Activated naive CD4-positive, alpha-beta T cell treated with anti-CD3 and anti-CD28 coated beads, Interleukin-2, amount 50 U/mL, for 72 hours (primary cell): ENCODE measurements at regions not wholly inside any gene's neighbourhood (a gene's known extent, or its start where the extent isn't known, plus 50 kb on each side); places are given as distances from the start of the nearest gene placed in this dataset.

ENCODE experiments used
- ATAC-seq, 2 donors: fragments of 150-1000 bp; cut with Tn5 transposase; 2 replicates each; pipeline ENCODE4 v1.10.0; 2021; ENCODE audit warnings: mild to moderate bottlenecking in 2 of 2, moderate library complexity in 2 of 2
- DNase-seq, 2 donors: peaks; one replicate each; pipeline ENCODE4 v3.0.0; 2021 to 2022; ENCODE audit warnings: low spot score in 2 of 2
- H3K27ac Mint-ChIP-seq, 2 donors: one replicate each; pipeline ENCODE4 v1.8.0; 2022; ENCODE audit warnings: mild to moderate bottlenecking in 2 of 2, mixed read lengths in 2 of 2
- H3K36me3 Mint-ChIP-seq, 2 donors: one replicate each; pipeline ENCODE4 v1.8.0; 2022; ENCODE audit warnings: mixed read lengths in 2 of 2
- H3K9me3 Mint-ChIP-seq, 2 donors: one replicate each; pipeline ENCODE4 v1.8.0; 2022; ENCODE audit warnings: mixed read lengths in 2 of 2

DNA sequence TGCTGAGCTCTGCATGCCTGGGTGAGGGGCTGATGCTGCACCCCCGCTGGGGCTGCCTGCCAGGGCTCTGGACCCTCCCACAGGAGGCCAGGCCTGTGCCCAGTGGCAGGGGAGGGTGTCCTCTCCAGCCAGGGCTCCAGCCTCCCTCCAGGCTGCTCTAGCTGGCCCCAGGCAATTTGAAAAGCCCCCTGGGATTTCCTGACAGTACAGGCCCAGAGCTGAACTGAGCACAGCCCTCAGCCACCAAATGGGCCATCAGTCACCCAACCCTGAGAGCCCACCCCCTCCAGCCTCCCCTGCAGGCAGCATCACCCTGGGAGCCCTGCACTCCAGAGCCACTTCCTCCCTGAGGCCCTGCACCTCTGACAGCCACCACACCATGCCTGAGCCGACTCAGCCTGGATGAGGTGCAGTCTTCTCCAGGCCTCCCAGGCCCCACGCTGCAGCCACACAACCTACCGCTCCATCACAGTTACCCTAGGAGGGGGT lies 101.8 kb upstream of the RET start:
- ATAC-seq (no peak), DNase-seq (no peak)
- no peaks in the 10 kb centered on the region for H3K9me3 Mint-ChIP-seq
- H3K36me3 Mint-ChIP-seq = no peaks in the 10 kb centered on the region
- no peak overlapping the region for H3K27ac Mint-ChIP-seq

DNA sequence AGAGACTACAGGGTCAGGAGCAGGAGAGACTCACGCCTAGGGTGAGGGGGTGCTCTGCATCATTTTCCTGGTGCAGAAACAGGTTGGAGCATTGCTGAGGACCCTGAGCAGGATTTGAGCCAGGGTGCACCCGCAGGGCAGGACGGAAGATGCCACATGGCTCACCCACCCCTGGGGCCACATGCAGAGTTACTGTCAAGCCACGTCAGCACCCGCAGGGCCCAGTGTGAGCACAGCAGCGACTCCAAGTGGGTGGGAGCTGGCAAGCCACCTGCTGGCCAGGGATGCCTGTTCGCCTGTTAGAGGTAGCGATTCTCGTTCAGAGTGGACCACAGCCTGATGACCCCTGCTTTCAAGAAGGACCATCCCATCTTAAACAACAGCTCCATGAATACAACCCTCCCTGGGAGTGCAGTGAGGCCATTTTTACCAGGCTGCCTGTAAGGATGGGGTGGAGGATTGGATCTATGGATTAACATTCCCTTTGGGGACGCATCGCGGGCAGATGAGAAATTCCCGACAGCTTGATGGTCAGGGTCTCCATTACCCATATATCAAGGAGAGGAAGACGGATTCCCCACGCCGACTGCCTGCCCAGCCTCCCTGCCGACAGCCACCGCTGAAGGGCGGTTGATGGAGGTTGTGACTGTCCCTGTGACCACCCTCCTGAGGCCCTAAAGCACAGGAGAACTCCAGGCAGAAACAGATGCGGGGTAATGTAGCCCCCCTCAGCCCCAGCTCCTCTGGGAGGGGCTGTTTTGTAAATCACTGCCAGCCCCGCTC lies 101.1 kb upstream of the RET start:
- ATAC-seq (no peak), DNase-seq (no peak)
- no peaks in the 10 kb centered on the region for H3K36me3 Mint-ChIP-seq
- H3K9me3 Mint-ChIP-seq = no peaks in the 10 kb centered on the region
- H3K27ac Mint-ChIP-seq = no peak overlapping the region

DNA sequence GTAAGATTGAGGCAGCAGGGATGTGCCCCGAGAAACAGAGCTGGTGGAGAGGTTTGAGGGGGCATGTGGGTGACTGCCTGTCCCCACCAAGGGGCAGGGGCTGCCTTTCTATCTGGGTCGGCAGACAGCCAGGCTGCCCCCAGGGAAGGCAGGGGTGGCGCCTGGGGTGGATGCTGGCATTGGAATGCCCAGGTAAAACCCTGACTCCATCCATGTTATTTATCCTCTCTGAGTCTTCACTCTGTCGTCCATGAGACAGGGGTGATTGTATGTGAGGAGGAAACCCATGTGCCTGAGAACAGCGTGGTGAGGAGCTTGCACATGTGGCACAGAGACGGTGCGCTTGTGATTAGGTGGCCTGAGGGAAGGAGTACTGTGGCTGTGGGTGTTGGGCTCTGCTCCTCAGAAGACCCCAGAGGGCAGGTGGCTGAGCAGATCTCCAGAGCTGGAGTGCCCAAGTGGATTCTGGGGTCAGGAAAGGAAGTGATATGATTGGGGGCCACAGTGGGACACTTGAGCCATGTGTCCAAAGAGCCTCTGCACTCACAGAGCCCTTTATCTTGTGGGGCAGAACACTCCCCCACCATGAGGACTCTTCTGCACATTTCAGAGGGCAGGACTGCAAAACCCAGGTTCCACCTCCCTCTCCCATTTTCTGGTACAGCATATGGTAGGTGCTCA lies 100.4 kb upstream of the RET start:
- no peaks in the 10 kb centered on the region for H3K9me3 Mint-ChIP-seq
- no peak for DNase-seq
- no peak for ATAC-seq
- no peak overlapping the region for H3K27ac Mint-ChIP-seq
- H3K36me3 Mint-ChIP-seq = no peaks in the 10 kb centered on the region

DNA sequence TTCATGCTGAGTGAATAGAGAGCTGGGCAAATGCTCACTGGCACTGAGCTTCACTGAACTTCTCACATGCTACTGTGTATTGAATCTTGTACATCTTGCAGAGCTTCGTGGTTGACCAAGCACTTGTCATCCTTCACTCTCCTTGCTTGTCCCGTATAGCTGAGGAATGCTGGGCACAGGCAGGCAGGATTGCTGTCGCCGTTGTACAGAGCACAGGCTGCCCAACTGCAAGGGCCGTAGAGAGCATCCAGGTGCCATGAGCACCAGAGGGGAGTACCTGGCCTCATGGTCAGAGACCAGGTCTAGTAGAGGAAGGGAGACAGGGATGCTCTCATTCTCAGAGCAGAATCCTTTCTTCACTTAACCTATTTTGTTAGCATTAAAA lies 99.8 kb upstream of the RET start:
- no peak for ATAC-seq
- no peak for DNase-seq
- no peak overlapping the region for H3K27ac Mint-ChIP-seq
- H3K9me3 Mint-ChIP-seq = no peaks in the 10 kb centered on the region
- H3K36me3 Mint-ChIP-seq = no peaks in the 10 kb centered on the region

DNA sequence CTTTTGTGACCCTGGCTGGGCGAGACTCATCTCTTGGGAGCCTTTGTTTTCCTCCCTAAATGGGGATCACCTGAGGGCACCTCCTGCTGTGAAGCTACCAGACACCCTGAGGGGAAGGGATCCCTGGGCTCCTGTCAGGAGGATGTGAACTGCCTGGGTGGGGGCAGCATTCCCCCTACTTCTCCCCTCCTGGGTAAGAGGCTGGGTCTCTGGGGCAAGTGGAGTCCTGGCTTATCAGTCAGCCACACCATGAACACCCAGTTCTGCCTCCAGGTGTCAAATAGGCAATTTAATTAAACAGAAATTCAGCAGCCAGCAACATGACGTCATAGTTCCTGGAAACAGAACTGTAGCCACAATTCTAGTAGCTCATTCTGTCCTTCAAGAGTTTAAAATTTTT lies 97.7 kb upstream of the RET start:
- Mint-ChIP-seq H3K36me3 (no peaks in the 10 kb centered on the region), H3K9me3 (no peaks in the 10 kb centered on the region), H3K27ac (no peak overlapping the region)
- ATAC-seq = no peak
- DNase-seq = no peak

DNA sequence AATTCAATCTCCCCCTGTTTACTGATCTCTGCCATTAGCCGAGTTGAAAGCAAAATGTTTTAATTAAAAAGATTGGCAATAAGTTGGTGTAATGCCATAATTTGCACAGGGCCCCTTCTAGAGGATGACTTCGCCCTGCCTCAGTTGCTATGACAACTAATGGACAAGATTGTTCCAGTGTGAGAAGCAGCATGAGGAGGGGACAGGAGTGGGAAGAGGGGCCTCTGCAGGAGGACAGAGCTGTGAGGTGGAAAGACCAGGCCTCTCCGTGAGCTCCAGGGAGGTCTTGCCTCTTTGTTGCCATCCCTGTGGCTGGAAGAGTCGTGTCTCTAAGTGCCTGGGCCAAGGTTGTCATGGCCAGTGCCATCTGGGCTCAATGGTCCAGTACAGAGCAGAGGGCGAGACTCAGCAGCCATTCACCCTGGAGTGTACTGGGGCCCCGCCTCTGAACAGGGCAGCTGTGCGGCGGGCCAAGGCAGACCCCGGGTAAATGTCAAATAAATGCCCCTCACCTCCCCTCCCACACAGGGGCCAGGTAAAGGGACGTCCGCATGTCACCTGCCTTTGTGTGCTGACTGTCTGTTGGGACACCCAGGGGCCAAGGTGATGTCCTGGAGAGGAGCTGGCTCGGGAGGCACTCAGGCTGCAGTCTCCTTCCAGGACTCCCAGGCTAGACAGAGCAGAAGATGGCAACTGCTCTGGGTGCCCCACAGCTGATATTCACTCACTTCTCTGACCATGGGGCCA lies 97.0 kb upstream of the RET start:
- H3K9me3 Mint-ChIP-seq = no peaks in the 10 kb centered on the region
- peak overlapping the region in 1 of 2 donors; percentile 12 for H3K27ac Mint-ChIP-seq
- no peaks in the 10 kb centered on the region for H3K36me3 Mint-ChIP-seq
- DNase-seq = no peak
- no peak for ATAC-seq

DNA sequence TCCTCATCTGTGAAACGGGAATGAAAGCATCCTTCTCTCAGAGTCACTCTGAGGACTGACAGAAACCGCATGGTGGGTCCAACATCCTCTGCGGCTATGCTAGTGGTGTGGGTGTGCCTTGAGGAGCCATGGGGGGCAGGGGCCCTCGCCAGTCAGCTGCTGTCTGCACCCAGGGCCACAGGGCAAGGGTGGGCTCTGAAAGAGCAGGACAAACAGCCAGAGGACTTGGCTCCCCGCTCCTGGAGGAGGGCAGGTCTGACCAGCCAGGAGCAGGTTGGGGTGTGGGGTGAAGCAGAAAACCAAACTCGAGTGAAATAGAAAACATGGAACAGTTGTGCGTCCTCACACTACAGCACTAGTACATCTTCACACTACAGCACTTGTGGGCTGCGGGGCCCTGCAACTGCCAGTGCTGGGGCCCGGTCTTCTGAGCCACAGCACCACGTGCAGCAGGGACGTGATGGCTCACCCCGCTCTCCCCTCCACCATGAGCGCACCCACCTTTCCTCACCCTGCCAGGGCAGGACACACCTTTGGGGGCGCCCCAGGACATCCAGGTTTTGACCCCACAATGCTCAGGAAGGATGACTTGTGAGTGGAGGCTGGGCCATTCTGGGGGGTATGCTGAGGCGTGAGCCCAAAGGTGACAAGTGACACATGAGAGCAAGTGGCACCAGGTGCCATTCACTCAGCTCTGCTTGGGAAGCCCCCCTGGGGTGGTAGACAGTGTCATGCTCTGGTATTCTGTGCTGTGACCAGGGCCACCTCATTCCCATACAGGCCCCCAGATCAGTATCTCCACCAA lies 96.1 kb upstream of the RET start:
- Mint-ChIP-seq H3K9me3 (no peaks in the 10 kb centered on the region), H3K36me3 (no peaks in the 10 kb centered on the region), H3K27ac (no peak overlapping the region)
- DNase-seq (no peak), ATAC-seq (peak in 1 of 2 donors; percentile 13)

DNA sequence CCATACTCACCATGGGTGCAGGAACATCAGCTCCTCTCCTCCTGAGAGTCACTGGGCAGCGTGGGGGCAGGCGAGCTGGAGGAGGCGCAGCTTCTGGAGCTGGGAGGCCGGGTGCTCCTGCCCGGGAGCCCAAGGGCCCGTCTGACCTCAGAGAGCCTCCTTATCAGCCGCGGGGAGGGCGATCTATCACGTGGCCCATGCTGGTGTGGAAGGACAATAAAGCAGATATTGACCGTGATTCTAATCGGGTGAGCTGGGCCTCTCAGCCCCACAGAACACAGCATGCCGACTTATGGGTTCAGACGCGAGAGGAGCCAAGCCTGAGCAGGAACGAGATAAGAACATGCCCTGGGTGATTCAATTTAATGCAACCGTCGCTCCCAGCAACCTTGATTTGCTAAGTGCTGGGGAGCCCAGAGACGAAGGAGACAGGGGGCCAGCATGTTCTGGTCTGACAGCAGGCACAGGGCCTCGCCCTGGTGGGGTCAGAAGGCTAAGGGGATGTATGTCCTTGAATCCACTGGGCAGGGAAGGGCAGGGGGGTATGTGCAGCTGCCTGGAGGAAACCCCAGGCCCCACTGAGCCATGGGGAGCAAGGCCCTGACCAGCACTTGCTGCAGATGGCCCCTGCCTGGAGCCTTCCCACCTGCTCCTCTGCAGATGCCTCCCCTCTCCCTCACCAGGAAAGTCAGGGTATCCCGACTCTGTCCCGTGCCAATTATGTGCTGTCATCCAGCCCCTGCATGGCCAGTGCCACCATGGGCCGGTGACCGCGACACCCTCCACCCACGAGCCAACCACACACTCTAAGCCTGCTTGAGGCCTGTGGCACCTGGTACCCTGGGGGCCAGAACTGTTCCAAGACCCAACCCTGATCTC lies 95.3 kb upstream of the RET start:
- no peaks in the 10 kb centered on the region for H3K36me3 Mint-ChIP-seq
- DNase-seq (no peak), ATAC-seq (no peak)
- H3K9me3 Mint-ChIP-seq = no peaks in the 10 kb centered on the region
- no peak overlapping the region for H3K27ac Mint-ChIP-seq

DNA sequence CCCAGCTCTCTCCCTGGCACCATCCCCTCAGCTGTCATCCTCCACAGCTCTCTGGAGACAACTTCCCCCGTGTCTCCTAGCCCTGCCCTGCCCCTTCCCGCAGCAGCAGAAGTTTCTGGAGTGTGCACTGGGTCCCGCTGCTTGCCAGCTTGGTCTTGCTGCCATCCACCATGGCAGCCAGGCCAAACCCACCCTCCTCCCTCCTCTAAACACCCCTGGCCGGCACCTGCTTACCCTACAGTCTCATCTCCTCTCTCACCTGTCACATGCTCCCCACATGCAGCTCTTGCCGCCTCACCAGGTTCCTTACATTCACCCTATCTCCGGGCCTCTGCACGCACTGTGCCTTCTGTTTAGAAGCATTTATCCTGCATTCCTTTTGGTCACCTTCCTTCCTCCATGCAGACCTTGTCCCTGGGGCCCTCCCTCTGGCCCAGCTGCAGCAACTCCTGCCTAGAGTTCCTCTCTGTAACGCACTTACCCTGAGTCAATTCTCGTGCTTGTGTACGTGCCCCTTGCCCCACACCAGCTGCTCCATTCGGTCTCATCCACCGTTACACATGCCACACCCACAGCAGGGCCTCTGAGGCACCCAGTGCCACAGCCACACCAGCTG lies 93.9 kb upstream of the RET start:
- no peak for ATAC-seq
- DNase-seq = no peak
- H3K9me3 Mint-ChIP-seq = no peaks in the 10 kb centered on the region
- H3K27ac Mint-ChIP-seq = peak overlapping the region in 1 of 2 donors; percentile 4
- no peaks in the 10 kb centered on the region for H3K36me3 Mint-ChIP-seq

DNA sequence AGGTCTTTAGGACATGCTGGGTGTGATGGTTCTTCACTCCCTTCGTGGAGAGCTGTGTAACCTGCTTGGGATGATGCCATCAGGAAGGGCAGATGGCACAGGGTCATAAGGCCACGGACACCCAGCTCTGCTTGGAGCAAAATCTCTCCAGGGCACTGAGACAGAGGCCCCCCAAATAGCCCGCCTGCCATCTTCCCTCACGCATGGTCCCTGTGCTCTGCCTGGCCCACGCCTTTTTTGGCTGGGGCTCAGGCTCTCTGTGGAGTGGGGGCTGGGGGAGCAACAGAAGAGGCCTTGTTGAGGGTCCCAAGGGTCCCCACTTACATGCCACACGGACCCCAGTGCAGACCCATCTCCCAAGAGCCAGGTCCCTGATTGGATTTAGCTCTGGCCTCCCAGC lies 93.3 kb upstream of the RET start:
- H3K27ac Mint-ChIP-seq = no peak overlapping the region
- DNase-seq = no peak
- H3K9me3 Mint-ChIP-seq = no peaks in the 10 kb centered on the region

DNA sequence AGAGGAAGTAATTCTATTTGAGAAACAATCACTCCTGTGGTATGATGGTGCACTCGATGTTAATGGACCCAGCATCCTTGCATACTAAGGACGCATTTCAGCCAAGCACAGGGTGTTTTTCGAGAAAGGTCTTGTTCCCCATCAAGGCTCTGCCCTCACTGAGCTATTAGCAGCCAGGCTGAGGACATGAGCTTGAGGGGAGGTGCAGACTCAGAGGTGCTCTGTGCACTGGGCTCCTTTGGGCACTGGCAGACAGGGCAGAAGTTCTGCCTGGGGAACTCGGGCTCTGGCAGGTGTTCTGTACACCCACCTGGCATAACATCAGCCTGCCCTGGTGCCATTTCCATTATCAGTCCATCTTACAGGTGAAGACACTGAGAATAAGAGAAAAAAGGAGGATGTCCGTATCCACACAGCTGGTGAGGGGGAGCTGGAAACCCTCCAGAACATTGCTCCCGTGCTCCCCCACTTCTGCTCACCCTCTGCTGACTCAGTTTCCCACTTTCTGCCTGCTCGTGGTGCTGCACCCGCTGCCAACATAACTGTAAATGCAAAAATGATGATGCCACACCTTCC lies 92.7 kb upstream of the RET start:
- Mint-ChIP-seq H3K9me3 (no peaks in the 10 kb centered on the region), H3K27ac (no peak overlapping the region), H3K36me3 (no peaks in the 10 kb centered on the region)
- ATAC-seq (no peak), DNase-seq (no peak)

More for the DNA sequence above, 93.3 kb upstream of the RET start:
- no peaks in the 10 kb centered on the region for H3K36me3 Mint-ChIP-seq
- no peak for ATAC-seq

DNA sequence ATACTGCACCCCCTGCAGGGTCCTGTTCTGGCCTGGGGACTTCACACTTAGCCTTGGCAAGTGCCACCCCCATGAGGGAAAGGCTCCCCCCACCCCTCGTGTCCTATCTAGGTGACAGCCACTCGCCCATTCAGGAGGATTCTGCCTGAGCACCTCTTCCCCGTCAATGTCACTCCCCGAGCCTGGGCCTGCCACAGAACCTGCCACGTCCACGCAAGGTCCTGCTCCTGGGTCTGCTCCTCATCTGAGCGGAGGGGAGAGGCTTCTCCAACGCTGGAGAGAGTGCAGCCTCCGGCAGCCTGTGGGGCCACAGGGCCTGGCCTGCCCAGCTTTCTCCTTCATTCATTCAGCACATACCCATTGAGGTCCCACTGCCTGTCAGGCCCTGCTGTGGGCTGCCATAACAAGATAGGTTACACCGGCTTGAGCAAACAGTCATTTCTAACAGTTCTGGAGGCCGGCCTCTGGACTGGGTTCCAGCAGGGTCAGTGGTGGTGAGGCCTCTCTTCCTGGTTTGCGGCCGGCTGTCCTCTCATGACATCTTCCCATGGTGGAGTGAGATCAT lies 92.0 kb upstream of the RET start:
- no peak for DNase-seq
- no peaks in the 10 kb centered on the region for H3K36me3 Mint-ChIP-seq
- no peak overlapping the region for H3K27ac Mint-ChIP-seq
- ATAC-seq = no peak
- H3K9me3 Mint-ChIP-seq = no peaks in the 10 kb centered on the region

DNA sequence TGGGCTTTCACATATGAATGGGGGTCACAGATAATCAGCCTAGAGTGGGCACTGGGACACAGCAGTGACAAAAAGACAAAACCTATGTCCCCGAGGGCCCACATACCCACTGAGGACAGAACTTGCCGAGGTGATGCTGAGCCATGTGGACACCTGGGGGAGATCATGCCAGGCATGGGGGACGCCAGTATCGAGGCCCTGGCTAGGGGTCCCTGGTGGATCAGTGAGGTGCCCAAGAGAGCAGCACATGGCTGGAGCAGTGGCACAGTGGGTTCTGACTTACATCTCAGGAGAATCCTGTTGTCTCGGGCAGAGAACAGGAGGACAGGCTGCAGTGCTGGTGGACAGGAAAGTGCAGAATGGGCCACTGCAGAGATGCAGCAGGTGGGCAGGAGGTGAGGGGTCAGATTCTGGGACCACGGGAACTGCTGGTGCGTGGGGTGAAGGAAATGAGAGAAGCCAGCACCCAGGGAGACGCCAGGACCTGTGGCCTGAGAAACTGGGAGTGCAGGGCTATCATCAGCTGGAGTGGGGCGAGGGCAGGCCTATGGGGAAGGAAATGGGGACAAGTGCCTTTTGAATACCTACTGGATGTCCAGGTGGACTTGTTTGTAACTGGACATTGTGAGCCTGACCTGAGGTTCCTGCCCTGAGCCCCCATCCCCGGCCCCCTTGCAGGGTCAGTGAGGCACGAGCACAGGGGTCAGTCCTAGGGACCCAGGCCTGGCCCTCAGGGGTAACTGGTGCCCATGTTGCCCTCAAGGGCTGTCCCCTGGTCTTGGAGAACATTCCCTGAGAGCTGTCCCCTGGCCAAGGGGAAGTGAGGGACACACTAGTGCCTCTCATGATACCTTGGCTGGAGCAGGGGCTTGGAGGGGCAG lies 91.2 kb upstream of the RET start:
- ATAC-seq (no peak), DNase-seq (no peak)
- H3K27ac Mint-ChIP-seq = peak overlapping the region in 1 of 2 donors; percentile 29
- no peaks in the 10 kb centered on the region for H3K9me3 Mint-ChIP-seq
- no peaks in the 10 kb centered on the region for H3K36me3 Mint-ChIP-seq

DNA sequence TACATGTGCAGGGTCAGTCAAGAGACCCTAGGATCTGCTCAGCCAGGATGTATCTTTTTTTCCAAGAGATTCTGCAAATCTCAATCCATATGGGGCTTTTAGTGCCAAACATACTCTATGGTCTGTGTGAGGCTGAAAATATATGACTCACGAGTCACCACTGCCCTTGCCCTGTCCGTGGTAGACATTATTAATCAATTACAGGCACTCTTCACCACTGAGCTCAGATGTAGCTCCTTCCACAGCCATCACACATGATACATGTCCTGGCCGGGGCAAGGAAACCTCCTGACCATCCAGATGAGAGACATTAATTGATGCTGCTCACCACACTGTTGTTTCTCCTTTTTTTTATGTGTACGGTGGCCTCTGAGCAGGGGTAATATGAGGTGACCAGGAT lies 90.2 kb upstream of the RET start:
- ATAC-seq (no peak), DNase-seq (no peak)
- Mint-ChIP-seq H3K9me3 (no peaks in the 10 kb centered on the region), H3K36me3 (no peaks in the 10 kb centered on the region), H3K27ac (no peak overlapping the region)
